ENCODE measurements at regions not wholly inside any gene's neighbourhood (a gene's known extent, or its start where the extent isn't known, plus 50 kb on each side); places are given as distances from the start of the nearest gene placed in this dataset.

DNA sequence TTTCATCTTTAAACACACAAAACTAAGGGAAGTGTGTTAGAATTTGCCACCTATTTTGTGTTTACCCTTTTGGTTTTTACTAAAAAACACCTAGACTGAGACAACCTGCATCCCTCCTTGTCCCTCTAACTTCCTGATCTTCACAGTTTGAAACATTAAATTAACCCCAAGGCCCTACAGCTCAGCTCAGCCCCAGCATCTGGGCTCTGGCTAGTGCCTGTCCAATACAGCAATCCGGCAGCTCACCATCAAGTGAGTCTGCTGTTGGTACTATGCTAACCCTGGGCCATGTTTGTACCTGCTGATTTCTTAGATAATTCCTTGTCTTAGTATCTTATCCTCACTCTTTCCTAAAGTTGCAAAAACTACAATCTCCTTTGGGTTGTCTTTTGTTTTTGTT lies 162.4 kb downstream of the DSEL start:
- H2AFZ ChIP-seq (ENCODE audit: low read length) = no peak overlapping the region
- no peak overlapping the region for H2AK5ac ChIP-seq (ENCODE audit: low read depth, low read length)
- no peak overlapping the region for H2BK5ac ChIP-seq (ENCODE audit: low read length)
- H3K4me3 ChIP-seq (ENCODE audit: low read length in 2 of 2) = no peak overlapping the region
- H2BK15ac ChIP-seq (ENCODE audit: low read length) = no peak overlapping the region
- H3K36me3 ChIP-seq (replicated peaks in 1 of 2; ENCODE audit: control insufficient read depth in 2 of 2, insufficient read depth in 2 of 2, low read length in 2 of 2) = no peaks in the 10 kb centered on the region
- no peak overlapping the region for H4K91ac ChIP-seq (ENCODE audit: low read depth, low read length, poor library complexity)
- no peak overlapping the region for H2BK12ac ChIP-seq (ENCODE audit: low read length)
- H3K4me1 ChIP-seq (ENCODE audit: control insufficient read depth in 2 of 2, insufficient read depth in 1 of 2, low read depth in 1 of 2, low read length in 2 of 2) = no peaks in the 10 kb centered on the region
- DNase-seq (ENCODE audit: low spot score) = no peak
- no peaks in the 10 kb centered on the region for H3K9me3 ChIP-seq (replicated peaks in 1 of 2; ENCODE audit: control insufficient read depth in 2 of 2, insufficient read depth in 1 of 2, low read depth in 1 of 2, low read length in 2 of 2)
- no peak overlapping the region for H3K23ac ChIP-seq (ENCODE audit: low read depth, low read length, poor library complexity)
- no peak overlapping the region for H3K4me2 ChIP-seq (ENCODE audit: insufficient read depth, low read length, poor library complexity, severe bottlenecking)
- no CpG with 5 or more reads among the region's 1 CpG for WGBS, 2 donors (ENCODE audit: extremely low coverage in 2 of 2, insufficient read length in 2 of 2, insufficient replicate concordance in 1 of 2)
- H2BK120ac ChIP-seq (ENCODE audit: low read depth, low read length) = no peak overlapping the region
- H3K27ac ChIP-seq (replicated peaks; ENCODE audit: low read length) = no peak overlapping the region
- no peaks in the 10 kb centered on the region for H3K79me1 ChIP-seq (ENCODE audit: low read depth, low read length)
- no peaks in the 10 kb centered on the region for H3K27me3 ChIP-seq (ENCODE audit: control insufficient read depth in 3 of 3, insufficient read depth in 3 of 3, low read depth in 1 of 3, low read length in 3 of 3)
- H4K8ac ChIP-seq (ENCODE audit: low read depth, low read length) = no peak overlapping the region
- H3K9ac ChIP-seq (ENCODE audit: low read depth, low read length, poor library complexity) = no peak overlapping the region
- no peak overlapping the region for H3K18ac ChIP-seq (ENCODE audit: low read length)
- H3K4ac ChIP-seq (ENCODE audit: low read length) = no peak overlapping the region
- H3K14ac ChIP-seq (ENCODE audit: low read length) = no peak overlapping the region

DNA sequence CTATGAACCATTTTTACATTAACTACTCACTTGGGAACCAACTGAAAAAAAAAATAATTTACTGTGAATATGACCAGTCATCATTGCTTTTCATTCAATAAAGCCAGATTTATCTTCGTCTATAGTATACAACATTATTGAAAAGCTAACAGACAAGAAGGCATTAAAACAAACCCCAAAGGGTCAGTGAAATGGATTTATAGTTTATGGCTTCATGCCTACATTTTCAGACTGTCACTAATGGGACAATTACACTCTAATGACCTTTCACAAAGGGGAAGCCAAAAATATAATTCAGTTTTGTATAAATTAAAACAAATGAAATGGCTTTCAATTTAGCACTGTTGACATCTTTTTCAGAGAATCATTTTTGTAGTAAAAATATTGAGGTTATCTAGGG lies 169.1 kb downstream of the DSEL start:
- Histone ChIP-seq H3K79me1 (ENCODE audit: low read depth, low read length) (no peaks in the 10 kb centered on the region), H3K4me1 (ENCODE audit: control insufficient read depth in 2 of 2, insufficient read depth in 1 of 2, low read depth in 1 of 2, low read length in 2 of 2) (no peaks in the 10 kb centered on the region), H3K4me2 (ENCODE audit: insufficient read depth, low read length, poor library complexity, severe bottlenecking) (no peak overlapping the region), H2BK5ac (ENCODE audit: low read length) (no peak overlapping the region), H3K4ac (ENCODE audit: low read length) (no peak overlapping the region), H3K23ac (ENCODE audit: low read depth, low read length, poor library complexity) (no peak overlapping the region), H2AFZ (ENCODE audit: low read length) (no peak overlapping the region), H2BK120ac (ENCODE audit: low read depth, low read length) (no peak overlapping the region), H2BK12ac (ENCODE audit: low read length) (no peak overlapping the region), H3K27ac (replicated peaks; ENCODE audit: low read length) (no peak overlapping the region), H3K4me3 (ENCODE audit: low read length in 2 of 2) (no peak overlapping the region), H3K27me3 (ENCODE audit: control insufficient read depth in 3 of 3, insufficient read depth in 3 of 3, low read depth in 1 of 3, low read length in 3 of 3) (no peaks in the 10 kb centered on the region), H3K9me3 (replicated peaks in 1 of 2; ENCODE audit: control insufficient read depth in 2 of 2, insufficient read depth in 1 of 2, low read depth in 1 of 2, low read length in 2 of 2) (no peaks in the 10 kb centered on the region), H3K9ac (ENCODE audit: low read depth, low read length, poor library complexity) (no peak overlapping the region), H2AK5ac (ENCODE audit: low read depth, low read length) (no peak overlapping the region), H4K8ac (ENCODE audit: low read depth, low read length) (no peak overlapping the region), H3K36me3 (replicated peaks in 1 of 2; ENCODE audit: control insufficient read depth in 2 of 2, insufficient read depth in 2 of 2, low read length in 2 of 2) (no peaks in the 10 kb centered on the region), H3K18ac (ENCODE audit: low read length) (no peak overlapping the region), H4K91ac (ENCODE audit: low read depth, low read length, poor library complexity) (no peak overlapping the region), H3K14ac (ENCODE audit: low read length) (no peak overlapping the region), H2BK15ac (ENCODE audit: low read length) (no peak overlapping the region)
- DNase-seq (ENCODE audit: low spot score) = no peak
- no CpG with 5 or more reads among the region's 1 CpG for WGBS, 2 donors (ENCODE audit: extremely low coverage in 2 of 2, insufficient read length in 2 of 2, insufficient replicate concordance in 1 of 2)

DNA sequence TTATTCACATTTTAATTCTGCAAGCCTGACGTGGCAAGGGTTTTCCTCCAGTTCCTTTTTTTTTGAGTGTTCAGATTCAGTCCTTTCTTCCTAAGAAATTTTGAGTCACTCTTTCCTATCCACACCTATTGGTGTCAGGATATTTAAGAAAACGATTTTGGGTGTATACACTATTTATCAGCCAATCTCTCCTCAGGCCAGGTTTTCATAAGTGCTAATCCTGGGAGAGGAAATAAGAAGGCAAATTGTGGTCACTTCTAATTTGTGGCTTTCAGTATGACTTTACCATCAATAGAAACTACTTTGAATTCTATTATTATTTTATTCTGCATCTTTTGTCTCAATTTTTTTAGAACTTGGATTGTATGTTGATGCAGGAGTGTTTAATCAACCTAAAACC lies 174.4 kb downstream of the DSEL start:
- H2BK12ac ChIP-seq (ENCODE audit: low read length) = no peak overlapping the region
- H4K91ac ChIP-seq (ENCODE audit: low read depth, low read length, poor library complexity) = no peak overlapping the region
- H3K27ac ChIP-seq (replicated peaks; ENCODE audit: low read length) = no peak overlapping the region
- peak overlapping the region; percentile 17 for H2AFZ ChIP-seq (ENCODE audit: low read length)
- H3K4me2 ChIP-seq (ENCODE audit: insufficient read depth, low read length, poor library complexity, severe bottlenecking) = no peak overlapping the region
- no peak overlapping the region for H3K14ac ChIP-seq (ENCODE audit: low read length)
- H3K27me3 ChIP-seq (ENCODE audit: control insufficient read depth in 3 of 3, insufficient read depth in 3 of 3, low read depth in 1 of 3, low read length in 3 of 3) = no peaks in the 10 kb centered on the region
- no peaks in the 10 kb centered on the region for H3K36me3 ChIP-seq (replicated peaks in 1 of 2; ENCODE audit: control insufficient read depth in 2 of 2, insufficient read depth in 2 of 2, low read length in 2 of 2)
- peaks cover 0 to 4% of the 10 kb centered on the region in 2 donors for H3K9me3 ChIP-seq (replicated peaks in 1 of 2; ENCODE audit: control insufficient read depth in 2 of 2, insufficient read depth in 1 of 2, low read depth in 1 of 2, low read length in 2 of 2)
- no peaks in the 10 kb centered on the region for H3K79me1 ChIP-seq (ENCODE audit: low read depth, low read length)
- H3K4me3 ChIP-seq (ENCODE audit: low read length in 2 of 2) = no peak overlapping the region
- no peak overlapping the region for H3K23ac ChIP-seq (ENCODE audit: low read depth, low read length, poor library complexity)
- no peak for DNase-seq (ENCODE audit: low spot score)
- H2BK15ac ChIP-seq (ENCODE audit: low read length) = no peak overlapping the region
- H3K9ac ChIP-seq (ENCODE audit: low read depth, low read length, poor library complexity) = no peak overlapping the region
- no peaks in the 10 kb centered on the region for H3K4me1 ChIP-seq (ENCODE audit: control insufficient read depth in 2 of 2, insufficient read depth in 1 of 2, low read depth in 1 of 2, low read length in 2 of 2)
- H2BK120ac ChIP-seq (ENCODE audit: low read depth, low read length) = no peak overlapping the region
- H4K8ac ChIP-seq (ENCODE audit: low read depth, low read length) = no peak overlapping the region
- no peak overlapping the region for H2AK5ac ChIP-seq (ENCODE audit: low read depth, low read length)
- no CpG with 5 or more reads among the region's 2 CpGs for WGBS, 2 donors (ENCODE audit: extremely low coverage in 2 of 2, insufficient read length in 2 of 2, insufficient replicate concordance in 1 of 2)
- no peak overlapping the region for H3K4ac ChIP-seq (ENCODE audit: low read length)
- no peak overlapping the region for H2BK5ac ChIP-seq (ENCODE audit: low read length)
- no peak overlapping the region for H3K18ac ChIP-seq (ENCODE audit: low read length)

DNA sequence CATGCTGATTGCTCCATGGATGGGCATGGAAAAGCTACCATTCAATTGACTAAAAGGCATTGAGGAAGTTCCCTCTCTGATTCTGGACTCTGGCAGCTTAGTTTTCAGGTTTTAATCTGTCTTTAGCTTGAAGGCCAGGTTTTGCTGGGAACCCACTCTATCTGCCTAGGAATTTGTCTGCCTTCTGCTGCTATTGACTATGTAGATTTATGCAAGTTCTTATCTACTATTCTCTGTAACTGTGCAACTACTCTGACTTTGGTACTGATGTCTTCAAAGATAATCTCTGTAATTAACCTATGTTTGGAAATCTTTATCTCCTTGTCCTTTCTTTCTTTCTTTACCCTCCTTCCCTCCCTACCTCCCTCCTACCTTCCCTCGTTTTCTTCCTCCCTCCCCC lies 178.8 kb downstream of the DSEL start:
- Histone ChIP-seq H3K4ac (ENCODE audit: low read length) (no peak overlapping the region), H3K23ac (ENCODE audit: low read depth, low read length, poor library complexity) (no peak overlapping the region), H2BK15ac (ENCODE audit: low read length) (no peak overlapping the region), H3K27me3 (ENCODE audit: control insufficient read depth in 3 of 3, insufficient read depth in 3 of 3, low read depth in 1 of 3, low read length in 3 of 3) (no peaks in the 10 kb centered on the region), H2BK12ac (ENCODE audit: low read length) (no peak overlapping the region), H2BK120ac (ENCODE audit: low read depth, low read length) (no peak overlapping the region), H3K9ac (ENCODE audit: low read depth, low read length, poor library complexity) (no peak overlapping the region), H3K36me3 (replicated peaks in 1 of 2; ENCODE audit: control insufficient read depth in 2 of 2, insufficient read depth in 2 of 2, low read length in 2 of 2) (no peaks in the 10 kb centered on the region), H3K4me3 (ENCODE audit: low read length in 2 of 2) (no peak overlapping the region), H3K18ac (ENCODE audit: low read length) (no peak overlapping the region), H4K8ac (ENCODE audit: low read depth, low read length) (no peak overlapping the region), H2AFZ (ENCODE audit: low read length) (no peak overlapping the region), H2AK5ac (ENCODE audit: low read depth, low read length) (no peak overlapping the region), H3K4me1 (ENCODE audit: control insufficient read depth in 2 of 2, insufficient read depth in 1 of 2, low read depth in 1 of 2, low read length in 2 of 2) (no peaks in the 10 kb centered on the region), H3K79me1 (ENCODE audit: low read depth, low read length) (no peaks in the 10 kb centered on the region), H3K27ac (replicated peaks; ENCODE audit: low read length) (no peak overlapping the region), H3K14ac (ENCODE audit: low read length) (no peak overlapping the region), H3K9me3 (replicated peaks in 1 of 2; ENCODE audit: control insufficient read depth in 2 of 2, insufficient read depth in 1 of 2, low read depth in 1 of 2, low read length in 2 of 2) (peaks cover 0 to 5% of the 10 kb centered on the region in 2 donors), H2BK5ac (ENCODE audit: low read length) (no peak overlapping the region), H4K91ac (ENCODE audit: low read depth, low read length, poor library complexity) (no peak overlapping the region), H3K4me2 (ENCODE audit: insufficient read depth, low read length, poor library complexity, severe bottlenecking) (no peak overlapping the region)
- no peak for DNase-seq (ENCODE audit: low spot score)
- no CpG with 5 or more reads among the region's 1 CpG for WGBS, 2 donors (ENCODE audit: extremely low coverage in 2 of 2, insufficient read length in 2 of 2, insufficient replicate concordance in 1 of 2)
